ENCODE measurements at regions not wholly inside any gene's neighbourhood (a gene's known extent, or its start where the extent isn't known, plus 50 kb on each side); places are given as distances from the start of the nearest gene placed in this dataset.

DNA sequence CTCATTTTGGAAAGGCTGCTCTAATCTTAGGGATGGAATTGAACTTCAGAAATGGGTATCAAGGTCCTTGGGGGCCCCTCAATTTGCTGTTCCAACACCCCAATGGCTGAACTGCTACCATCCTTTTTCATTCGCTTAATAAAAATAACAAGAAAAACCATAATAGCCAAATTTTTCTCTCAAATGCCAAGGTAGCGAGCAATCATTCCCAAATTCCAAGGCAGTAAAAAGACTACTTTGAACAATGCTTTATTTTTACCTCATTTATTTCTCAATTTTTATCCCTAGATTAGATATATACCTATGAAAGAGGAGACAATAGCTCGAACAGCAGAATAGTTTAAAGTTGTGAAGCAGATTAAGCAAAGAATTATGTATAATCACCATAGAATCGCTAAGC lies 323.4 kb upstream of the SLC7A11 start:
- no peak for DNase-seq
- H3K4me3 ChIP-seq: no peak overlapping the region
- H3K9me3 ChIP-seq: no peaks in the 10 kb centered on the region
- H3K27me3 ChIP-seq: no peaks in the 10 kb centered on the region
- no peak for TF ChIP-seq POLR2A (IDR thresholded peaks at IDR 0.05)
- TF ChIP-seq, protein P1, sequence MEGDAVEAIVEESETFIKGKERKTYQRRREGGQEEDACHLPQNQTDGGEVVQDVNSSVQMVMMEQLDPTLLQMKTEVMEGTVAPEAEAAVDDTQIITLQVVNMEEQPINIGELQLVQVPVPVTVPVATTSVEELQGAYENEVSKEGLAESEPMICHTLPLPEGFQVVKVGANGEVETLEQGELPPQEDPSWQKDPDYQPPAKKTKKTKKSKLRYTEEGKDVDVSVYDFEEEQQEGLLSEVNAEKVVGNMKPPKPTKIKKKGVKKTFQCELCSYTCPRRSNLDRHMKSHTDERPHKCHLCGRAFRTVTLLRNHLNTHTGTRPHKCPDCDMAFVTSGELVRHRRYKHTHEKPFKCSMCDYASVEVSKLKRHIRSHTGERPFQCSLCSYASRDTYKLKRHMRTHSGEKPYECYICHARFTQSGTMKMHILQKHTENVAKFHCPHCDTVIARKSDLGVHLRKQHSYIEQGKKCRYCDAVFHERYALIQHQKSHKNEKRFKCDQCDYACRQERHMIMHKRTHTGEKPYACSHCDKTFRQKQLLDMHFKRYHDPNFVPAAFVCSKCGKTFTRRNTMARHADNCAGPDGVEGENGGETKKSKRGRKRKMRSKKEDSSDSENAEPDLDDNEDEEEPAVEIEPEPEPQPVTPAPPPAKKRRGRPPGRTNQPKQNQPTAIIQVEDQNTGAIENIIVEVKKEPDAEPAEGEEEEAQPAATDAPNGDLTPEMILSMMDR (IDR thresholded peaks at IDR 0.05): no peak
- no peaks in the 10 kb centered on the region for H3K4me1 ChIP-seq
- 83 to 87% methylated on average over 4 of the region's 4 CpGs for WGBS, 2 donors
- no peak for ATAC-seq
- no peak overlapping the region for H3K27ac ChIP-seq
- no peaks in the 10 kb centered on the region for H3K36me3 ChIP-seq (replicated peaks in 1 of 2; ENCODE audit: insufficient read depth in 1 of 2, low read depth in 2 of 2)
- intact Hi-C loops (cut with DNase I): no loop called here

DNA sequence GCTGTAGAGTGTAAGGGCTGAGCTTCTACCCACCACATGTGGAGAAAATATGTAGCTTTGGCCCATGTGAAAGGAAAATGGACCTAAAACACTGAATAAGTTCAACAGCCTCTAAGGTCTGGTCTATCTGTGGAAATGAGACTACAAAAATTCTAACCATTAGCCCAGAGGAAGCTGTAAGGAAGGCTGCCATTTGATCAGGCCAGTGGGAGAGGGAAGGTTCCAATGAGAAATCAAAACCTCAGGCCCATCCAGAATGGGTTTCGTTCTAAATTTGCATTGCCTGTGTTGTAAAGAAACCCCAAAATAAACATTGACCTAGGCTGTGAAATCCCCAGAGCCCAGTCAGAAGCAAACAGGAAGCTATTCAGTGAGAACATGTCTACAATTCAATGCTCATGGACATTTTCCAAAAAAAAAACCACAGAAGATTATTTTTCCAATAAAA lies 320.4 kb upstream of the SLC7A11 start:
- DNase-seq (no peak), ATAC-seq (no peak)
- no peaks in the 10 kb centered on the region for H3K27me3 ChIP-seq
- H3K4me1 ChIP-seq: no peaks in the 10 kb centered on the region
- intact Hi-C loops (cut with DNase I): no loop called here
- no peaks in the 10 kb centered on the region for H3K36me3 ChIP-seq (replicated peaks in 1 of 2; ENCODE audit: insufficient read depth in 1 of 2, low read depth in 2 of 2)
- no peak overlapping the region for H3K4me3 ChIP-seq
- TF ChIP-seq, protein P1 (IDR thresholded peaks at IDR 0.05): no peak
- TF ChIP-seq POLR2A (IDR thresholded peaks at IDR 0.05): no peak
- H3K9me3 ChIP-seq: no peaks in the 10 kb centered on the region
- WGBS, 2 donors: 0 to 15% methylated on average over 1 of the region's 1 CpG
- no peak overlapping the region for H3K27ac ChIP-seq

DNA sequence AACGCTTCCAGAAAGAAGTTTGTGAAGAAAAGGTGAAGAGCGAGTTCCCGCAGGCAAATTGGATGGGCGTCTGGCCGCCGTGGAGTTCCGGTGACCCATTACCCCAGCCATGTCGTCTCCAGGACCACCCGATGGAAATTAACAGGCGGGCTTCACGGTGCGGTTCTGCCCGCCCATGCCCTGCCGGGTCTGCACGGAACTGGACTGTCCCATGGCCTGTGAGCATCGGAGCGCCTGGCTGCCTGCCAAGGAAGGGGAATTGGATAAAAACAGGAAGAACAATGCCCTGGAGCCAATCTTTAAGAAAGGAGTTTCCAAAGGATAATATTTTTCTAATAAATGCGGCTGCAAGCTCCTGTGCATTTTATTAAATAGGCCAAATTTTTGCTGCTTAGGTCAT lies 319.8 kb upstream of the SLC7A11 start:
- Histone ChIP-seq H3K4me1 (no peaks in the 10 kb centered on the region), H3K36me3 (replicated peaks in 1 of 2; ENCODE audit: insufficient read depth in 1 of 2, low read depth in 2 of 2) (no peaks in the 10 kb centered on the region), H3K4me3 (no peak overlapping the region), H3K27me3 (no peaks in the 10 kb centered on the region), H3K27ac (no peak overlapping the region), H3K9me3 (no peaks in the 10 kb centered on the region)
- 82 to 93% methylated on average over 18 of the region's 18 CpGs for WGBS, 2 donors
- peak in 2 of 4 donors; percentile 13 for DNase-seq
- TF ChIP-seq POLR2A (IDR thresholded peaks at IDR 0.05): no peak
- TF ChIP-seq, protein P1 (IDR thresholded peaks at IDR 0.05): no peak
- no peak for ATAC-seq
- intact Hi-C loops (cut with DNase I): no loop called here

DNA sequence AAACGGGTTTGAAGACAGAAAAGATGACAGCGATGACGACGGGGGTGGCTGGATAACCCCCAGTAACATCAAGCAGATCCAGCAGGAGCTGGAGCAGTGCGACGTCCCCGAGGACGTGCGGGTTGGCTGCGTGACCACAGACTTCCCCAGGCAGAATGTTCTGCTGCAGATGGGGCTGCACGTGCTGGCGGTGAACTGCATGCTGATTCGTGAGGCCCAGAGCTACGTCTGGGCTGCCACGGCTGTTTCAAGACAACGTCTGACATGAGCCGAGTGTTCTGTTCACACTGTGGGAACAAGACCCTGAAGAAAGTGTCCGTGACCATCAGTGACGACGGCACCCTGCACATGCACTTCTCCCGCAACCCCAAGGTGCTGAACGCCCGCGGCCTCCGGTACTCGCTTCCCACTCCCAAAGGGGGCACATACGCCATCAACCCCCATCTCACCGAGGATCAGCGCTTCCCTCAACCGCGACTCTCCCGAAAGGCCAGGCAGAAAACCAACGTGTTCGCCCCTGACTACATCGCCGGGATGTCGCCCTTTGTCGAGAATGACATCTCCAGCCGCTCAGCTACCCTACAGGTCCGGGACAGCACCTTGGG lies 319.2 kb upstream of the SLC7A11 start:
- Histone ChIP-seq H3K36me3 (replicated peaks in 1 of 2; ENCODE audit: insufficient read depth in 1 of 2, low read depth in 2 of 2) (no peaks in the 10 kb centered on the region), H3K4me3 (no peak overlapping the region), H3K27ac (no peak overlapping the region), H3K27me3 (no peaks in the 10 kb centered on the region), H3K9me3 (no peaks in the 10 kb centered on the region), H3K4me1 (no peaks in the 10 kb centered on the region)
- intact Hi-C loops (cut with DNase I): no loop called here
- ATAC-seq (no peak), DNase-seq (no peak)
- TF ChIP-seq, protein P1 (IDR thresholded peaks at IDR 0.05): no peak
- no peak for TF ChIP-seq POLR2A (IDR thresholded peaks at IDR 0.05)
- 91 to 95% methylated on average over 40 of the region's 40 CpGs for WGBS, 2 donors

DNA sequence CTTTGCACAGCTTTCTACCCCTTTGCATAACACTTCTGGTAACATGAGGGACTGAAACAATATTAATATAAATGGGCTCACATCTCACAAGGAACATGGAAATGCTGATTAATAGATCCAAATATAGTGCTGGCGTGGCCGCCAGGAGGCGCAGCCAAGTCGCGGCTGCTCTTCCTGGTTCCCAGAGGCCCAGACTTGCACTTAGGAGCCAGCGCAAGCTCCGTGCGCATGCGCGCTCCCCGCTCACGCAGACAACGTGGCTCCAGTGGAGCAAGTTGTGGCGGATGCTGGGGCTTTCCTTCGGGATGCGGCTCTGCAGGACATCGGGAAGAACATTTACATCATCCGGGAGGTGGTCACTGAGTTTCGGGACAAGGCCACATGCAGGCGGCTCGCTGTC lies 318.3 kb upstream of the SLC7A11 start:
- Histone ChIP-seq H3K36me3 (replicated peaks in 1 of 2; ENCODE audit: insufficient read depth in 1 of 2, low read depth in 2 of 2) (no peaks in the 10 kb centered on the region), H3K27me3 (no peaks in the 10 kb centered on the region), H3K9me3 (no peaks in the 10 kb centered on the region), H3K4me3 (no peak overlapping the region), H3K4me1 (no peaks in the 10 kb centered on the region), H3K27ac (no peak overlapping the region)
- 86 to 88% methylated on average over 20 to 21 of the region's 21 CpGs for WGBS, 2 donors
- DNase-seq (no peak), ATAC-seq (no peak)
- intact Hi-C loops (cut with DNase I): no loop called here
- TF ChIP-seq, protein P1 (IDR thresholded peaks at IDR 0.05): no peak
- no peak for TF ChIP-seq POLR2A (IDR thresholded peaks at IDR 0.05)
